ENCODE measurements at regions not wholly inside any gene's neighbourhood (a gene's known extent, or its start where the extent isn't known, plus 50 kb on each side); places are given as distances from the start of the nearest gene placed in this dataset.
"Not testable (repeated sequence)": the region's sequence is repeated elsewhere in the genome, so short reads cannot be mapped to it uniquely, and the experiment has no call there.

DNA sequence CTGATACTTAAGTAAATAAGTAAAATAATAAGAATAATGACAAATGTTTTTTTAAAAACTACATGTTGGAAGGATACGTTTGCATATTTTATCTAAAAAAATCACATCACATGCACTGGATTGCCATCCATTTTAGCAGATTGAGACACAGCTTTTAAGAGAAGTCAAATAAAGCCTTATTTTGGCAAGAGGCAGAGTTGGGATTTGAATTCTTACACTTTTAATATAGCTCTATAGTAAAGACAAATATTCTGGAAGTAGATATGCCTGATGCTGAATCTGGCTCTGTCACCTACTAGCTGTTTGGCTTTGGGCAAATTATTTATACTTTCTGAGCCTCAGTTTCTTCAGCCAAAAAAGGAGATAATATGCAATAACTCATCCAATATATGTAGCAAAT is 386.4 kb downstream of the ETV1 start:
- no peak for ATAC-seq (ENCODE audit: low FRiP score)
- no peaks in the 10 kb centered on the region for H3K4me1 ChIP-seq (ENCODE audit: control insufficient read depth in 1 of 2, insufficient read depth in 2 of 2, low read length in 2 of 2)

DNA sequence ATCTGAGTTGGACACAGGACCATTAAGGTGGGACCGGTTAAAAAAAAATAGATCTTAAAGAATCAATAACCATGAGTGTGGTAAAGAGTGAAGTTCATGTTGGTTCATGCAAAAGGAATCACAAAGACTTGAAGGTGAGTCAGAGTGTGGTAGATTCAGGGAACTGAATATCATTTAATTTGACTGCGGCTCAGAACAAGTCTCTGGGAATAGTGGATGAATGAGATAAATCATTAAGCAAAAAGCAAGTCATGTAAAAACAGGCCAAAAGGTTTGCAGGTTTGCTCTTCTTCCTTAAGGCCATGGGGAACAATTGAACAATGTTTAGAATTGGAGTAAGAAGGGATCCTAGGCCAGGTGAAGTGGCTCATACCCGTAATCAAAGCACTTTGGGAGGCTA is 385.8 kb downstream of the ETV1 start:
- Histone ChIP-seq H3K9me3 (ENCODE audit: control insufficient read depth, low read length) (no peaks in the 10 kb centered on the region), H3K4me3 (ENCODE audit: low read length in 2 of 2) (no peak overlapping the region), H3K4me1 (ENCODE audit: control insufficient read depth in 1 of 2, insufficient read depth in 2 of 2, low read length in 2 of 2) (no peaks in the 10 kb centered on the region), H3K27me3 (ENCODE audit: control insufficient read depth in 1 of 2, insufficient read depth in 2 of 2, low read length in 1 of 2) (no peaks in the 10 kb centered on the region), H3K27ac (ENCODE audit: low read depth in 1 of 2, low read length in 2 of 2) (no peak overlapping the region), H3K36me3 (ENCODE audit: control insufficient read depth in 1 of 2, insufficient read depth in 2 of 2, low read length in 1 of 2) (no peaks in the 10 kb centered on the region)
- ATAC-seq (ENCODE audit: low FRiP score) = no peak
- WGBS, 2 donors = 83 to 85% methylated on average over 3 of the region's 3 CpGs
- intact Hi-C loops (cut with DNase I) = no loop called here
- DNase-seq = no peak

More for the DNA sequence above, 386.4 kb downstream of the ETV1 start:
- Histone ChIP-seq H3K27ac (ENCODE audit: low read depth in 1 of 2, low read length in 2 of 2) (no peak overlapping the region), H3K36me3 (ENCODE audit: control insufficient read depth in 1 of 2, insufficient read depth in 2 of 2, low read length in 1 of 2) (no peaks in the 10 kb centered on the region), H3K27me3 (ENCODE audit: control insufficient read depth in 1 of 2, insufficient read depth in 2 of 2, low read length in 1 of 2) (no peaks in the 10 kb centered on the region), H3K9me3 (ENCODE audit: control insufficient read depth, low read length) (no peaks in the 10 kb centered on the region), H3K4me3 (ENCODE audit: low read length in 2 of 2) (no peak overlapping the region)
- intact Hi-C loops (cut with DNase I) = no loop called here
- DNase-seq = no peak
- WGBS, 2 donors = 32 to 56% methylated on average over 1 of the region's 1 CpG

DNA sequence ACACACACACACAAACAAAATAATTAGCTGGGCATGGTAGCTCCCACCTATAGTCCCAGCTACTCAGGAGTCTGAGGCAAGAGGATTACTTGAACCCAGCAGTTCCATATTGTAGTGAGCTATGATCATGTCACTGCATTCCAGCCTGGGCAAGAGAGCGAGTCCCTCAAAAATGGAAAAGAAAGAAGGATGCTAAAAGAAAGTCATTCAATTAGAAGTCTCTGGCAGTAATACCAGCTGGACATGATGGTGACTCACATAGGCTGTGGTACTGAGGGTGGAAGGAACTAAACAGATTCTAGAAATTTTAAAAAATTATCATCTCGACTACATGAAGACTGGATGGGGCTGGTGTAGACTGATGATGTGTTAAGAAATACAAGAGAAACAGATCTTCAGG is 385.3 kb downstream of the ETV1 start:
- no peak overlapping the region for H3K4me3 ChIP-seq (ENCODE audit: low read length in 2 of 2)
- intact Hi-C loops (cut with DNase I) = no loop called here
- no peaks in the 10 kb centered on the region for H3K9me3 ChIP-seq (ENCODE audit: control insufficient read depth, low read length)
- H3K4me1 ChIP-seq (ENCODE audit: control insufficient read depth in 1 of 2, insufficient read depth in 2 of 2, low read length in 2 of 2) = no peaks in the 10 kb centered on the region
- H3K36me3 ChIP-seq (ENCODE audit: control insufficient read depth in 1 of 2, insufficient read depth in 2 of 2, low read length in 1 of 2) = no peaks in the 10 kb centered on the region
- ATAC-seq (ENCODE audit: low FRiP score) (no peak), DNase-seq (no peak)
- 89 to 93% methylated on average over 2 of the region's 2 CpGs for WGBS, 2 donors
- H3K27me3 ChIP-seq (ENCODE audit: control insufficient read depth in 1 of 2, insufficient read depth in 2 of 2, low read length in 1 of 2) = no peaks in the 10 kb centered on the region
- no peak overlapping the region for H3K27ac ChIP-seq (ENCODE audit: low read depth in 1 of 2, low read length in 2 of 2)

DNA sequence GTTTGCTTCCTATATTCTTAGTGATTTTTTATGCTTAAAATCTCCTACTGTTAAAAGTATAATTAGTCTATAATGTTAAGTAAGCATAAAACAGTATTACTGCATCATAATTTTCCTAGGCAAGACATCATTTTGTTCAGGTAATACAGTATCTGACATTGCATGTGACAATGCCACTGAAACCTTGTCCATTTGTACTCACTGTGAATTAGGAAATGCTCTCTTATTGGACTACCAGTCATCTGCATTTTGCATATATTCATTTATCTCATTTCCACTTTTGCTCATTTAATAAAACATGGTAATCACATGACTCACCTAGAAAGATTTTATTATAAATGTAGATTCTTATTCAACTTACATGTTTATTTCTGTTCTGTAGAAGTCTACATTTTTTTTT is 379.1 kb downstream of the ETV1 start:
- DNase-seq = no peak
- Histone ChIP-seq H3K27ac (ENCODE audit: low read depth in 1 of 2, low read length in 2 of 2) (no peak overlapping the region), H3K27me3 (ENCODE audit: control insufficient read depth in 1 of 2, insufficient read depth in 2 of 2, low read length in 1 of 2) (no peaks in the 10 kb centered on the region), H3K9me3 (ENCODE audit: control insufficient read depth, low read length) (no peaks in the 10 kb centered on the region), H3K36me3 (ENCODE audit: control insufficient read depth in 1 of 2, insufficient read depth in 2 of 2, low read length in 1 of 2) (no peaks in the 10 kb centered on the region), H3K4me1 (ENCODE audit: control insufficient read depth in 1 of 2, insufficient read depth in 2 of 2, low read length in 2 of 2) (no peaks in the 10 kb centered on the region), H3K4me3 (ENCODE audit: low read length in 2 of 2) (no peak overlapping the region)
- intact Hi-C loops (cut with DNase I) = no loop called here
- ATAC-seq (ENCODE audit: low FRiP score) = no peak

DNA sequence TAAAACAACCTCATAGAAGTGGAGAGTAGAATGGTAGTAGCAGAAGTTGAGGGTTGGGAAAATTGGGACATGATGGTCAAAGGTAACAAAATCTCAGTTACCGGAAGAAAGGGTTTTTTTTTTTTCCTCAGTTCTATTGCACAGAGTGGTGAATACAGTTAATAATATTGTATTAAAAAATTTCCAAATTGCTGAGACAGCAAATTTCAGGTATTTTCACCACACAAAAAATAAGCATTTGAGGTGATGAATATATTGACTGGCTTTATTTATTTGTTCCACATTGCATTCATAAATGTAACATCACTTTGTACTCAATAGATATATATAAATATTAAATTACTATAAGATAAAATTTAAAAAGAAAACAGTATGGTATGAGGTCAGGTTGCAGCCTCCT is 373.8 kb downstream of the ETV1 start:
- no peaks in the 10 kb centered on the region for H3K27me3 ChIP-seq (ENCODE audit: control insufficient read depth in 1 of 2, insufficient read depth in 2 of 2, low read length in 1 of 2)
- WGBS, 2 donors = 92 to 100% methylated on average over 1 of the region's 1 CpG
- DNase-seq = no peak

DNA sequence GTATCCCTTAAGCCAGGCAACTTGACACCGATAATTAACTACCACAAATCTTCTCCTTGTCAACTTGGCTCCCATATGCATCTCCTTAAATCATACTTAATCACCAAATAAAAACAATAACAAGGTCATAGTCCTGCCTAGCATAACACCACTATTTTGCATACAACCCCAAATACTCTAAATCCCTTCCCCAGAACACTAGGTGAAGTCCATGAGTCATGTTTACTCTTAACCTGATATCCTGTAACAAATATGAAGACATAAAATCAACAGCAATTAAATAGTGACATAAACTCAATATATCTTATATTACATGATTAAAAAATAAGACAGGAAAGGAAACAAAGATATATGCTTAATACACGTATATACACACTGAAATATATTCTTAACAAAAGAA is 362.0 kb downstream of the ETV1 start:
- no peaks in the 10 kb centered on the region for H3K27me3 ChIP-seq (ENCODE audit: control insufficient read depth in 1 of 2, insufficient read depth in 2 of 2, low read length in 1 of 2)
- 86 to 91% methylated on average over 2 of the region's 2 CpGs for WGBS, 2 donors
- DNase-seq (no peak), ATAC-seq (ENCODE audit: low FRiP score) (no peak)
- H3K27ac ChIP-seq (ENCODE audit: low read depth in 1 of 2, low read length in 2 of 2) = no peak overlapping the region
- H3K9me3 ChIP-seq (ENCODE audit: control insufficient read depth, low read length) = no peaks in the 10 kb centered on the region
- H3K4me3 ChIP-seq (ENCODE audit: low read length in 2 of 2) = no peak overlapping the region
- intact Hi-C loops (cut with DNase I) = no loop called here
- no peaks in the 10 kb centered on the region for H3K4me1 ChIP-seq (ENCODE audit: control insufficient read depth in 1 of 2, insufficient read depth in 2 of 2, low read length in 2 of 2)
- H3K36me3 ChIP-seq (ENCODE audit: control insufficient read depth in 1 of 2, insufficient read depth in 2 of 2, low read length in 1 of 2) = no peaks in the 10 kb centered on the region

More for the DNA sequence above, 373.8 kb downstream of the ETV1 start:
- Histone ChIP-seq H3K9me3 (ENCODE audit: control insufficient read depth, low read length) (no peaks in the 10 kb centered on the region), H3K36me3 (ENCODE audit: control insufficient read depth in 1 of 2, insufficient read depth in 2 of 2, low read length in 1 of 2) (no peaks in the 10 kb centered on the region), H3K4me1 (ENCODE audit: control insufficient read depth in 1 of 2, insufficient read depth in 2 of 2, low read length in 2 of 2) (no peaks in the 10 kb centered on the region), H3K27ac (ENCODE audit: low read depth in 1 of 2, low read length in 2 of 2) (no peak overlapping the region), H3K4me3 (ENCODE audit: low read length in 2 of 2) (no peak overlapping the region)
- no peak for ATAC-seq (ENCODE audit: low FRiP score)
- intact Hi-C loops (cut with DNase I) = no loop called here

DNA sequence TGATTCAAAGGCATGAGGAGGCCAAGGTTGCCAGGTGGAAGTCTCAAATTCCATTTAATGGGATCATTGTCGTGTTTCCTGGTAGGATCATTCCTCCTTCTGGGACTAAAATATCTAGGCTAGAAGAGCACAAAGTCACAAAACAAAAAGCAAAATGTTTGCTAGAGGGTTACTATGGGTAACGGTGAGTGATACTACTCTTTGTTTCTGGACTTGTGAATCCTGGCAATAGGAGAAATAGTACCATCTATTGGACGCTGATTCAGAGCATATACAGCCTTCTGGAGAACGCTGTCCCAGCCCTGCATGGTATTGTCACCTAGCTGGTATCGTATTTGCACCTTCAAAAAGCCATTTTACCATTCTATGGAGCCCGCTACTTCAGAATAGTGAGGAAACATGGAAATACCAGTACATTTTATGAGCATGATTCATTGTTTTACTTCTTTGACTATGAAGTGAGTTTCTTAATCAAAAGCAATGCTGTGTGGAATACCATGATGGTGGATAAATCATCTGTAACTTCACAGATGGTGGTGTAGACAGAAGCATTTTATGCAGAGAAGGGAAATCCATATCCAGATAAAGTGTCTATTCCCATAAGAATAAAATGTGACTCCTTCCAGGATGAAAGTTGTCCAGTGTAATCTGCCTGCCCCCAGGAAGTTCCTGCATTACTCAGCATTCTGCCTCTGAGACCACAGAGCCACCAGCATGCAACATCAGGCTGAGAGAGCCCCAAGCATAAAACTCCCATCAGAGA is 361.0 kb downstream of the ETV1 start:
- Histone ChIP-seq H3K27ac (ENCODE audit: low read depth in 1 of 2, low read length in 2 of 2) (no peak overlapping the region), H3K27me3 (ENCODE audit: control insufficient read depth in 1 of 2, insufficient read depth in 2 of 2, low read length in 1 of 2) (no peaks in the 10 kb centered on the region), H3K4me3 (ENCODE audit: low read length in 2 of 2) (no peak overlapping the region), H3K36me3 (ENCODE audit: control insufficient read depth in 1 of 2, insufficient read depth in 2 of 2, low read length in 1 of 2) (no peaks in the 10 kb centered on the region), H3K4me1 (ENCODE audit: control insufficient read depth in 1 of 2, insufficient read depth in 2 of 2, low read length in 2 of 2) (no peaks in the 10 kb centered on the region), H3K9me3 (ENCODE audit: control insufficient read depth, low read length) (no peaks in the 10 kb centered on the region)
- intact Hi-C loops (cut with DNase I) = no loop called here
- ATAC-seq (ENCODE audit: low FRiP score) (no peak), DNase-seq (no peak)
- WGBS, 2 donors = 78 to 80% methylated on average over 6 of the region's 6 CpGs

DNA sequence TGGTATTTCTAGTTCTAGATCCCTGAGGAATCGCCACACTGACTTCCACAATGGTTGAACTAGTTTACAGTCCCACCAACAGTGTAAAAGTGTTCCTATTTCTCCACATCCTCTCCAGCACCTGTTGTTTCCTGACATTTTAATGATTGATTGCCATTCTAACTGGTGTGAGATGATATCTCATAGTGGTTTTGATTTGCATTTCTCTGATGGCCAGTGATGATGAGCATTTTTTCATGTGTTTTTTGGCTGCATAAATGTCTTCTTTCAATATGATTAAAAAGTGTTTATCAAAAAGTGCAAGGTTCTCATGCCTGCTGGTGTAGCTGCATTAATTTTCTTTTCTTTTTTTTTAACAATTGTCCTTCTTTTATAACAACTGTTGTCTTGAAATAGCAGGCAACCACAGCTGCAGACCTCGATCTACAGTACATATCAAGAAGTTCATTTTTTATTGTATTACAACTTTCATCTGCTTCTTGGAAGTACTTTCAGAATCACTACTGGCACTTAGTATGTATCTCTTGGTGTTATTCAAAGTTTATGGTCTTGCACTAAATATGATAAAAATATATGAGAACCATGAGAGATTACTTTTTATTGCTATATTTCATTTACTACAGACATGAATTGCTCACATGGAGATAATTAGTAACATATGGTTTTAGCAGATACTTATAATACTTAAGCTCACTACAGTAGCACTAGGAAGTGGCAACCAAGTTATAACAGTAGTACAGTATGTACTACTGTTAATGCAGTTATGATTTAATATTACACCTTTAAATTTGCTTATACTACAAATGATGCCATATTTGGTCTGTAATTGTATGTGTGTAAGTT is 358.0 kb downstream of the ETV1 start:
- H3K27ac ChIP-seq (ENCODE audit: low read depth in 1 of 2, low read length in 2 of 2); H3K4me3 ChIP-seq (ENCODE audit: low read length in 2 of 2); DNase-seq; intact Hi-C loops (cut with DNase I); ATAC-seq (ENCODE audit: low FRiP score); H3K27me3 ChIP-seq (ENCODE audit: control insufficient read depth in 1 of 2, insufficient read depth in 2 of 2, low read length in 1 of 2); H3K36me3 ChIP-seq (ENCODE audit: control insufficient read depth in 1 of 2, insufficient read depth in 2 of 2, low read length in 1 of 2); H3K4me1 ChIP-seq (ENCODE audit: control insufficient read depth in 1 of 2, insufficient read depth in 2 of 2, low read length in 2 of 2); H3K9me3 ChIP-seq (ENCODE audit: control insufficient read depth, low read length): not testable (repeated sequence)
- 24 to 41% methylated on average over 1 of the region's 2 CpGs for WGBS, 2 donors

DNA sequence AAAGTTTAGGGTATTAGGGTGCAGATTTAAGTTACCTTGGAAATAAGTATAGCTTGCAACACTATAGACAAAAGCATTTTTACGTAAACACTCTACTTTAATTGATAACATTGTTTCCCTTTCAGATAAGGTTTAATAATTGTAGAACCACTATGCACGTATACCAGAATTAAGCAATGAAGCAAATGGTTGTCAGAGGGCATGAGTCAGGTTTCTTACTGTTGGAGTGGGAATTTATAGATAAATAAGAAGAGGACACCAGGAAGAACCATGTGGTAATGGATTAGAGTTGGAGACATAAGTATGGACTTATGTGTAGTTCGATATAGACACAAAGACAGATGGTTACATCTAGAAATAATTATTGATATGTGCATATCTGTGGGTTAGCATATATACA is 355.6 kb downstream of the ETV1 start:
- no peaks in the 10 kb centered on the region for H3K36me3 ChIP-seq (ENCODE audit: control insufficient read depth in 1 of 2, insufficient read depth in 2 of 2, low read length in 1 of 2)
- no peak overlapping the region for H3K4me3 ChIP-seq (ENCODE audit: low read length in 2 of 2)
- 76 to 81% methylated on average over 3 of the region's 3 CpGs for WGBS, 2 donors
- DNase-seq (no peak), ATAC-seq (ENCODE audit: low FRiP score) (no peak)
- H3K4me1 ChIP-seq (ENCODE audit: control insufficient read depth in 1 of 2, insufficient read depth in 2 of 2, low read length in 2 of 2) = no peaks in the 10 kb centered on the region
- H3K9me3 ChIP-seq (ENCODE audit: control insufficient read depth, low read length) = no peaks in the 10 kb centered on the region
- intact Hi-C loops (cut with DNase I) = no loop called here
- no peaks in the 10 kb centered on the region for H3K27me3 ChIP-seq (ENCODE audit: control insufficient read depth in 1 of 2, insufficient read depth in 2 of 2, low read length in 1 of 2)
- H3K27ac ChIP-seq (ENCODE audit: low read depth in 1 of 2, low read length in 2 of 2) = no peak overlapping the region
